HG03060 (cell line): ENCODE measurements at regions not wholly inside any gene's neighbourhood (a gene's known extent, or its start where the extent isn't known, plus 50 kb on each side); places are given as distances from the start of the nearest gene placed in this dataset.

Experiments used
- ATAC-seq: cut with Tn5 transposase; IDR thresholded peaks from one replicate; pipeline ENCODE4 v1.9.1; 2021; ENCODE audit warnings: low read depth, moderate number of reproducible peaks; ENCODE audit not compliant: unreplicated experiment

DNA sequence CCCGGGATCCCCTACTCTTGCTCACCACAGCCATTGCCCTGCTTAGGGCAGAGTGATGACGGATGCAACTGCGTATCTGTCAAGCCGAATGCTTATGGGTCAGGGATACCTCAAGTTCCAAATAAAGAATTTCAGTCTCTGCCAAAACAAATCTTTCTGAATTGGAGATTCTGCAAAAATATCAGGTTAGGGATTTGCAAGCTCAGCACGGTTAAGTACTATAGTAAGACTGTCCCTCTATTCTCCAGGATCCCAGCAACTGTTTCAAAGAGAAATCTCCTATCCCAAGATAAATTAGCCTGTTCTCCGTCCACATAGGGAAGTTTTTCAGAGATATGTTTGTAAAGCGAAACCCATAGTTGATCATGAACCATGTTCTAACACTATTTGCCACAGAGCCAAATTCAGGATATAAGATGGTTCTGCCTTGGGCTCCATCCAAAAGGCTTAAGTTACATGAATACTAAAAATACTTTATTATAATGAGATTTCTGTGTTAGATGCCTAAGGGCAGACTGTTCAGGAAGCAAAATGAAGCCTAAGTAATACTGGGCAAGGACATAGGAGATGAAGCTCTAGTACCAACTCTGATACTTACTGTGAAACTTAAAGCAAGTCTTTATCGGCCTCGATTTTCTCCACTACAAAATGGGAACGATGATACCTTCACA lies 100.1 kb upstream of the LPP start:
- no peak for ATAC-seq

DNA sequence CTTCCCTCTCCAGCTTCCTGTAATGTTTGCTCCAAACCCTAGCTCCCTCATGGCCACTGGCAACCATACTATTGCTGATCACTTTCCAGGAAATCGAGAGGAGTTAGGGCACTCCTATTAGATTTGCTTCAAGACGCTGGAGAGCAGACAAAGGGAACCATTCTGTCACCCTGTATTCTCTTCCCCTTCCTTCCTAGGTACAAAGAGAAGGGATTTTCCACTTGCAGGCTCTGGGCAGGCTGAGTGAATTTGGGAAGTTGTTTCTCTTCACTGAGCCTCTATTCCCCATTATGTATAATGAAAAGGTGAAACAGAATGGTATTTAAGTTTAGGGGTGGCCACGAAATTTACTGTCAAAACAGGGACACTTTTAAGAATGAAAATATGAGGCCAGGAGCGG lies 99.4 kb upstream of the LPP start:
- ATAC-seq, result no peak

DNA sequence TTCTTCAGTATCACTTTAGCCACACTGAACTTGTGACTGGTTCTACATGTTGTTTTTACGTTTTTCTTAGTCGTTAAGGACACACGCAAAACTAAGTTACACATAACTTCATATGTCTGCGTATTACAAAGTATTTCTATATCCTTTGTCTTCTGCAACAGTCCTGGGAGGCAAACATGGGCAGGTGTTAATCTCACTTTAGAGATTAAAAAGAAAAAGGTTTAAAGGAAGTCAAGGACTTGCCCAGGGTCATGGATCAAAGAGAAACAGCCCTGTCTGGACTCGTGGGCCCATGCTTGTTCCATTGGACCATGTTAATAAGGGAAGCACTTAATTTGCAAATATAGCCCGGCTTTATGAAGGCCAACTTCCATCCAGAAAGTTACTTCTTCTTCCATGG lies 98.6 kb upstream of the LPP start:
- ATAC-seq, result no peak

DNA sequence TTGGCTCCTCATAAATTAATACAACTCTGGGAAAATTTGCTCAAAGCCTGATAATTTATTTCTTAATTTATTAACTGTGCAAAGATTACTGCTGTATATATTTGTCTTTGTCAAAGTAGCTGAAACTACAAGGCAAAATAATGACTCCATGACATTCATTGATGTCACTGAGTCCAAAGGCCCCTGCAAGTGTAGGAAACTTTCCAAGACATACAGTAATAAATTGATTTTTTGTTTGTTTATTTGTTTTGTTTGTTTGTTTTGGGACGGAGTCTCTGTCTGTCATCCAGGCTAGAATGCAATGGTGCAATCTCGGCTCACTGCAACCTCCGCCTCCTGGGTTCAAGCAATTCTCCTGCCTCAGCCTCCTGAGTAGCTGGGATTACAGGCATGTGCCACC lies 96.8 kb upstream of the LPP start:
- ATAC-seq, result no peak

DNA sequence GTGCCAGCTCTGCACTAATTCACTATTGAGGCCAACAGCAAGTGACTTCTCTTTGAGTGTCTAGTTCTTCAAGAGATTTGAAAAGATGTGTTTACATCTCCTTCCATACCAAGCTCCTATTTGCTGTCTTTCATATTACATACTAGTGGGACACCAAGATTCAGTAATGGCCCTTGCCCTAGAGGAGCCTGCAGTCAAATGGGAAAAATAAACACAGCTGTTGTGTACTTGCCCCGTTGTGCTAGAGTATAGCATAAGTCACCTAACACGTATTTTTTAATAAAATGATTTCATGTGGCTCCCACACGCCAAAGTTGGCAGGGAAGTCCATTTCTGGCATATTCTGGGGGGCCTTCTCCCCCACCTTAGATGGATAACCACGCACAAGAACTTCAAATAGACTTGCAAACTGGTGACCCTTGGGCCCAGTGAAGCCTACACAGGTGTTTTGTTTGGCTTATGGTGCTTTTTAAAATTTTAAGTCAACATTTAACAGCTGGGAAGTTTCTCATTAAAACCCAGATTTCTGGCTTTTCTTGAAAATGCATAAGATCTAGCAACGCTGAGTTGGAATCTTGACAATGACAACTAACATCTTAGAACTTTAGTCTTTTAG lies 95.3 kb upstream of the LPP start:
- ATAC-seq, result no peak

DNA sequence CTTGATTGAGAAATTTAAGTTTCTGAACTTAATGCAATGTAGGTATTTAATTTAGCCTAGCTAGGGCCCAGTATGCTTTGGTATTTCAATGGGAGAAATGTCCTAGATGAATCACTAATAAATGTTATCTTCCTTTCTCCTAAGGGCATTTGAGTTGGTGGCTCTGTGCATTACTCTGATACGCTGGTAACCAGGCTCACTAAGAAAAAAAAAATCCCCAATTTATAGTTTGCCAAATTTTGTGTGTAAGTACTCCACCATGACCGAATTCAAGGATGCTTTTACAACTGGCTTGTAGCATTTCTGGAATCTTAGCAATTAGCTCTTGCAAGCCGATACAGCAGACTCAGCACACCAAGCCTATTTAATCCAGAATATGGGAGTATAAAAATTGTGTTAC lies 94.6 kb upstream of the LPP start:
- ATAC-seq, result no peak

DNA sequence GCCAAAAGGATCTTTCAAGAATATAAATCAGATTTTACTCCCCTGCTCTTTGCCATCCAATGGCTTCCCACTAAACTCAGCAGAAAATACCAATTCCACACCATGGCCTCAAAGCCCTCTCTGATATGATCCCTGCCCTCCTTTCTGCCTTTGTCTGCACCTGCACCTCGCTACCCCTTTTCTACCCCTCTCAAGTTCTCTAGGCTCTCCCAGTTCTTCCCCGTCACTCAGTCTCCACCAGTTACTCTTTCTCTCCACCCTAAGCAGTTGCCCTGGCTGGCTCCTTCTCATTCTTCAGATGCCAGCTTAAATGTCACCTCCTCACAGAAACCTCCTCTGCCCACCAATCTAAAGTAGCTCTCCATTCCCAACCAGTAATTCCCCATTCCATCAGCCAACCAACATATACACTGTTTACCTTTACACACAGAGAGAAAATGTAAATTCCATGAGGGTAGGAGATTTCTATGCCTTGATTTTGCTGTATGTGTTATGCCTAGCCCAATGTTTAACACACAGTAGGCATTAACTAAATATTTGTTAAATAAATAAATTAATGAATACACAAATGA lies 93.6 kb upstream of the LPP start:
- no peak for ATAC-seq

DNA sequence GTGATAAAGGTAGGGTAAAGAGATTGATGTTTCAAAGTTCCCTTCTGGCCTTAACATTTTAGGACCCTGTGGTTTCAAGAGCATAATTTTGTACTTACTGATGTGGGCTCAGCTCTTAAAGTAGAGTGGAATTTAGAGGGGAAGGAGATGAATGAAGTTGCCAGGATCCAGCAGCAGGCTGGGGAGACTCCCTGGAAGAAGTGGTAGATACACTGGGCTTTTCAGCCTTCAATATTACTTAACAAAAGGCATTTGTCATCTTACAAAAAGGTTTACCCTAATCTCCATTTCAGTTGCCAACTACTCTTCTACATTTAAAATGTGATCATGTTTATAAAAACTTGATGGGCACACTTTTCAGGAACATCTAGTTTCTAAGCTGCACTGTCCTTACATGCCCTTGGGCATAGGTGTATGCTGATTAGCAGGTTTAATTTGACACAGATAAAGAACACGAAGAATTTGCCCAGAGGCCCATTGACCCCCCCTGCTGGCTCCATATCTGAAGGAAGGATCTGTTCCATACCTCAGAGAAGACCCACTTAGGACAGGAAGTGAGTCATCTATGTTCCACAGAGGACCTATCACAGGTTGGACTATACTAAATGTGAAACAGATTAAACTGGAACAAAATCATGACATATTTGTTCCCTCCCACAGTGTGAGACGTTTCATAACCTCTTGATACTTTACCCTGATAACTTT lies 93.0 kb upstream of the LPP start:
- no peak for ATAC-seq

DNA sequence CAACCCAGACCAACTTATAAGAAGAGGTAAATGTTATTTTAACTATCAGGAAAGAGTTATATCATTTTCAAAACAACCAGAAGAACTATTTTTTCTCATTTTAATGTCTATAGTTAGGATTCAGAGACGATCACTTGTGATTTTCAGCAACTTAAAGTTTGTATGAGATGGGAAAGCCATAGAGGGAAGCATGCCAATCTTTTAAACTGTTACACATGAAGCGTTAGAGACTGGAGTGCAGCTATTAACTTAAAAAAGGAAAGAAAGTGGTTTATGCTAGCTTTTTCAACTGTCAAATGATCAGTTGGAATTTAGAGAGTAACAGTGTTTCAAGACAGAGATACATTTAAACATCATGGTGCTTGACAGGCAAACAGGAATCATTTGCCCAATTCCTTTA lies 91.7 kb upstream of the LPP start:
- no peak for ATAC-seq

DNA sequence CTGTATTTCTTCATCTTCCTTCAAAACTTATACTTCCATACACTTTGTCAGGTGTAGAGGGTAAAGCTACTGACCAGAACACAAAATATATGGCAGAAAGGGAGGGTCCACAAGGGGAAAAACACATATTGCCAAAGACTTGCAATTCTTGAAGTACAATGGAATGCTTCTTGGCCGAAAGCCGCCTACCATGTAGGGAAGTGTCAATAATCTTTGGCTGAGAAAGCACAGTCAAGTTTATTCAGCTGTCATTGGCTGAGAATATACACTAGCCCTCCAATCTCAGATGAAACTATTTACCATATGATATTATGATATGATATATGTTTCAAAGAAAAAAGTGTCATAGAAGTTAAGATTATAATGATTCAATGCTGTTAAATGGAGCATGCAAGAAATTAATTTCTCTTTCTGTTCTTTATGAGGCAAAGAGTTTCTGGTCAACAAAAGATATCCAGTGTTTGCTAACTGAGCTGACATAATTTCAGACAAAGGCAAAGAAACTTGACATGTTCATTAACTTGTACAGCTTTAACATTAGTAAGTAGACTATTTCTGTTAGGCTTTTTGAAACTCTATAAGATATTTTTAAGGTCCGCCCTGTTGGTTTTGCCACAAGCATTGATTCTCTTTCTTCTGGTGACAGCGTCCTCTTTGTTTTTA lies 89.0 kb upstream of the LPP start:
- no peak for ATAC-seq

DNA sequence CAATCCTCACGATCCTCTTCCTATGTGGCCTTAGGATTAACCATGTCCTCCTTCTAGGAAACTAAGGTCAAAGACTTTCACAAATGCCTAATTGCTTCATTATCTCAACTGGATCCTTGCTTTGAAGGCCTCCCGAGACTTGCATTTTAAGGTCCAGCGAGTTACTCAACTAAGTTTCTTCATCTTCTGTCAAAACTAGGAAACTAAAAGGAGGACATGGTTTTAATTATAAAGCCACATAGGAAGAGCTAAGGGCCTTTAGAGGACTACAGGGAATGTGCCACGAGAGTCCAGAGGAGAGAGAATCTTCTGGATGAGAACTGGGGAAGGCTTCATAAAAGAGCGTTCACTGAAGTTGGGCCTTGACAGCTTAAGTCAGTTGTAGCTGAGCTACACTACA lies 87.8 kb upstream of the LPP start:
- ATAC-seq, result no peak

DNA sequence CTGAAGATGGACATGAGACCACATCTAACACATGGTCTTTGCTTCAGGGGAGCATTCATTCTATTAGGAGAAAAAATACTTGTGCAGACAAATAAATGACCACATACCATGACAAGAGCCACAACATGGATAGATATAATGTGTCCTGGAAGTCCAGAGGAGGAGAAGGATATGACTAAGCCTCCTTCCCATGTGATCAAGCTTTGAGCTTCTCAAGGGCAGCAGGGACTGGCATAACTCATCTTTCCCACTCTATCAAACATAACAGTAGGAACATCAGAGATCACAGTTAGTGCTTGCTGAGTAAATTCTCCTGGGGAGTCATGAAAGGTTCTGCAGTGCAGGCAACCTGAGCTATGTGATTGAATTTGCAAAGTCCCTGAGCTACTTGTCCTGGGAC lies 86.0 kb upstream of the LPP start:
- ATAC-seq, result no peak

DNA sequence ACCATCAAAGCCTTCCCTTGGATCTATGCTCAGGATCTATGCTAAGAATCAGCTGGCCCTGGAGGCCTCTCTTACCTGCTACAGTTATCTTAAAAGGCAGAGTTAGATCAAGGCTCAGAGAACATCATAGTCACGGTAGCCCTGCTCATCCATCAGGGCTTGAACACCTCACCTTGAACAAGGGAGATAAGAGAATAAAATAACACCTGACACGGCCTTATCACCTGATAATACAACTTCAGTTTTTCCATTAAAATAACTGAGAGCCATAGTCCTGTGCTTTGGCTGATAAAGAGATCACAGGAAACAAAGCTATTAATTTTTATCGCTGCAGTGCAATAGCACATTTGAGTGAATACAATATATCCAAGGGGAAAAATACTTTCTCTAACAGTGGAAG lies 85.6 kb upstream of the LPP start:
- ATAC-seq, result no peak

DNA sequence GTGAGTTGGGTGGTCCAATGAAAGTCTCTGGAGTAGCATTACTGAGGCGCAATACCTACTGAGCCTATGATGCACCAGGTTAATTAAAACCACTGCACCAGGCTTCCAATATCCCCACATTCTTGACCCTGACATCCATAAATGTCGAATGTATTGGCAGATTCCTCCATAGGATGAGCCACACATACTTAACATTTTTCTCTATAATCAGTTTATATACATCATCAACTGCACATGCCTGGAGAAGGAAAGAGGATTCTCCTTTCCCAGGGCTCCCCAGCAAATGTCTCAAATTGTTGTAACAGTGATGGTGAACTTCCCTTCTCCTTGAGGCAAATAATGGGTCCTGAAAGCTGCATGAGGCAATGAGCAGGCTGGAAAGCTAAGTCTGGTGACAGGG lies 82.3 kb upstream of the LPP start:
- no peak for ATAC-seq

DNA sequence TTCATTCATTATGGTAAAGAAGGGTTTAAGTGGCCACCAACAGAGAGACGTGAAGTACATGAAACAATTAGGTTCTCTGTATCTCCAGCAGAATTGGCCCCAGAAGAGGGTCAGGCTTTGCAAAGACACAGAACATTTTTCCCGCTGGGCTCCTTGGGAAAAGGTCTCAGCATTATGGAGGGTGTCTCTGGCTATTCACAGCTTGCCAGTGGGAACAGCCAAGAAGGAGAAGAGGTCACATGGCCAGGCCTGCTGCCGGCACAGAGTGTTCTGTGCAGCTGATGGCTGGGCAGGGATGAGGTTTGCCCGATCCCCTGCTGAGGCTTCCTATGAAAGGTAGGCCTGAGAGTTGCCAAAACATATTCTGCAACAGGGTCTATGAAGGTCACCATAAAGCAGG lies 77.8 kb upstream of the LPP start:
- no peak for ATAC-seq

DNA sequence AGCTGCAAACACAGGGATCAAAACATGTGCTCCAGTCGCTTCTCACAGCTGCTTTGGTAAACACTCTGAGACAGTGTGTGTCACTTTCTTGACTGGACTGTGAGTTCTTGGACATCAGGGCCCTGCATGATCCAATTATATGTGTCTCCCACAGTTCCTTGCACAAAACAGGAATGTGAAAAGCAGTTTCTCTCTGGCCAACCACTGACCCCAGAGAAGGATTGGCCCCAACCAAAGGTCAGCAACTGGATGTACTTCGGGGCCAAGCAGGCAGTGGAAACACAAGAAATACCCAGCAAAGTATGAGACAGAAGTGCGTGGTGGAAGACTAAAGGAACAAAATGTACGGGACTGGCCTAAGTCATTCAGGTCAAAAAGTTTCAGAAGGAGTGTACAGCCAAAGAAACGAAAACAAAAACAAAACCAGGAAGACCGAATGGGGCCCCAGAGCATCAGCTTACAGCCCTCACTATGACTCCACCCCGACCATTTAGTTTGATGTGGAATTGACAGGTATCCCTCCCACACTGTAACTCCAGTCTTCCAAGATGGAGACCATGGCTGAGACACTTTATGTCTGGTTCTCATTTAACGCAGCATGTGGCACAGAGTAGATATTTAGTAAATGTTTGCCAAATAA lies 76.7 kb upstream of the LPP start:
- ATAC-seq, result no peak

DNA sequence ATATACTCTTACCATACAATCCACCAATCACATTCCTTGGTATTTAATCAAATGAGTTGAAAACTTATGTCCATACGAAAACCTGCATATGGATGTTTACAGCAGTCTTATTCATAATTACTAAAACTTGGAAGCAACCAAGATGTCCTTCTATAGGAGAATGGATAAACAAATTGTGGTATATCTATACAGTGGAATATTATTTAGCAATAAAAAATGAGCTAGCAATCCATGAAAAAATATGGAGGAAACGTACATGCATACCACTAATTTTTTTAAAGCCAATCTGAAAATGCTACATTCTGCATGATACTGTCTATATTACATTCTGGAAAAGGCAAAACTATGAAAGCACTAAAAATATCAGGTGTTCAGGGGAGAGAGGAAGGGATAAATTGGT lies 73.9 kb upstream of the LPP start:
- ATAC-seq, result no peak

DNA sequence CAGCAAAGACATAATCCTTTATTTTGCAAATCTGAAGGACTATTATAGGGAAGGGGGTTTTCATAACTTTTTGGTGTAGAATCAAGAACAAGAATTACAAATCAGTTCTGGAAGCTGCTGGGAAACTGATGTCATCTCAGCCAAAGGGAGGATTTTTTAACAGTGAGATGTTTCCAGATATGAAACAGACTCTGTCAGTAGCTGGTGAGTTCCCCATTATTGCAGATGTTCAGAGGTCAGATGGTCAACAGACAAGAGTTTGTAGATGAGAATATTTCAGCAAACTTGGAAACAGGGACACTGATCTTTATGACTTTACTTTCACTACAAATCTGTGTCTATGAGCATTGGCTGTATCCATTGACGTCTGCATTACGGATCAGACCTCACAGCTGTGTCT lies 71.9 kb upstream of the LPP start:
- ATAC-seq, result no peak

DNA sequence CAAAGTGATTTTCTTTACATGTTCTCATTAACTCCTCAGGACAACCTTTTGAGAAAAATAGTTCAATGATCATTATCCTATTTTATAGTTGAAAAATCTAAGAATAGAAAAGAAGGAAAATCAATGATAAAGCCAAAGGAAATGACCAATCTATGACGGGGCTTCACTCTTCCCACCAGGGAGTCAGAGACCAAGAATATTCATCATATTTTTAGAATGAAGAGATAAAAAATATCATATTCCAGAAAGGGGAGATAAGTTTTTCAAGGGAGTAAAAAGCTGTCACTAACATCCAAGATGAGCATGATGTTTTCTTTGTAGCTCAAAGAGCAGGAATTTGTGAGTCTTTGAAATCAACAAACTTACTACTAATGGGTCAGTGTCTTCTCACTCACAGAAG lies 71.5 kb upstream of the LPP start:
- no peak for ATAC-seq

DNA sequence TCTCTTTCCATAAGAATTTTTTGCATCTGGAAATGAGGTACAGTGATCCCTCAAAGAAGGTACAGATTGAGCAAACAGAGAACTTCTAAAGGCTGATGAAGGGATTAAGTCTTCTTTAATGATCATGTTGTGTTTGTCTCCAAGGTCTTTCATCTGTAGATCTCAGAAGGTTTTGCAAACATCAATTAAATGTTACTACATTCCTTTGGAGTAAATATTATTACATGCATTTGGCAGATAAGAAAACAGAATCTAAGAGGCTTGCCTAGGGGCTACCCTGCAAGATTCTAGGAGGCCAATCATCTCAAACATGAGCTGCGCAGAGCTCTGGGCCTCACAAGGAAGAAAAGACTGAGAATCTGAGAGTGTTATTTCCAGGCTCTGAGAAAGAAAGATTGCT lies 70.9 kb upstream of the LPP start:
- no peak for ATAC-seq
